HG03558 (cell line): ENCODE measurements at regions not wholly inside any gene's neighbourhood (a gene's known extent, or its start where the extent isn't known, plus 50 kb on each side); places are given as distances from the start of the nearest gene placed in this dataset.

ENCODE experiments used
- ATAC-seq: cut with Tn5 transposase; IDR thresholded peaks from one replicate; pipeline ENCODE4 v1.9.1; 2021; ENCODE audit warnings: moderate number of reproducible peaks; ENCODE audit not compliant: unreplicated experiment; ENCODE audit errors: extremely low read depth

- ATAC-seq, result no peak
These were observed 82.6 kb upstream of the CNTN6 start for GRCh38 chr3:1010228-1010627.

- no peak for ATAC-seq
These were observed 77.0 kb upstream of the CNTN6 start for GRCh38 chr3:1015826-1016225.

GRCh38 chr3:1017870-1018269 is 75.0 kb upstream of the CNTN6 start:
- no peak for ATAC-seq

- no peak for ATAC-seq
These were observed 73.7 kb upstream of the CNTN6 start for GRCh38 chr3:1019157-1019556.

- ATAC-seq, result no peak
These were observed 66.4 kb upstream of the CNTN6 start for GRCh38 chr3:1026395-1026794.

- ATAC-seq, result no peak
These were observed 56.5 kb upstream of the CNTN6 start for GRCh38 chr3:1036207-1036826.

- ATAC-seq, result no peak
These were observed 55.2 kb upstream of the CNTN6 start for GRCh38 chr3:1037631-1038030.
